ENCODE measurements at regions not wholly inside any gene's neighbourhood (a gene's known extent, or its start where the extent isn't known, plus 50 kb on each side); places are given as distances from the start of the nearest gene placed in this dataset.

DNA sequence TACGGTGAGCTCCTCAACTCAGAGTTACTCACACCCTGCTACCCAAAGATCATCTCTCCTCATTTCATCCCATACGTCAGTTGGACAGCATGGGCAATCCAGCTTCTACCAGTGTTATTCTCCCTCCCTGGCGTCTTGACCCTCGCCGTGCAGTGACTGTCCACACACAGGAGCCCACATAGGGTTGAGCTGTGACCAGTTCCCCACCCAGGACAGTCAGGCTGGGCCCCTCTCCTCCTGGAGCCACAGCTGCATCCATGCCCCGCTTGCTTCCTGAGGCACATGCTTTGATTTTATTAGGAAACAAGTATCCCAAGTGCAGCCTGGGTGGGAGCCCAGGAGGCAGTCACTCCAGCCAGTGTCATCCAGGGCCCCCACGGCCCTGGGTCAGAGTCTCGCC is 140.3 kb upstream of the SFSWAP start:
- H3K27ac Mint-ChIP-seq, result no peak overlapping the region
- H3K36me3 Mint-ChIP-seq (ENCODE audit: low read depth), result no peaks in the 10 kb centered on the region
- no peaks in the 10 kb centered on the region for H3K4me1 Mint-ChIP-seq (ENCODE audit: low read depth)
- no peak overlapping the region for H3K4me3 Mint-ChIP-seq
- no peak for DNase-seq
- TF ChIP-seq, protein P1, sequence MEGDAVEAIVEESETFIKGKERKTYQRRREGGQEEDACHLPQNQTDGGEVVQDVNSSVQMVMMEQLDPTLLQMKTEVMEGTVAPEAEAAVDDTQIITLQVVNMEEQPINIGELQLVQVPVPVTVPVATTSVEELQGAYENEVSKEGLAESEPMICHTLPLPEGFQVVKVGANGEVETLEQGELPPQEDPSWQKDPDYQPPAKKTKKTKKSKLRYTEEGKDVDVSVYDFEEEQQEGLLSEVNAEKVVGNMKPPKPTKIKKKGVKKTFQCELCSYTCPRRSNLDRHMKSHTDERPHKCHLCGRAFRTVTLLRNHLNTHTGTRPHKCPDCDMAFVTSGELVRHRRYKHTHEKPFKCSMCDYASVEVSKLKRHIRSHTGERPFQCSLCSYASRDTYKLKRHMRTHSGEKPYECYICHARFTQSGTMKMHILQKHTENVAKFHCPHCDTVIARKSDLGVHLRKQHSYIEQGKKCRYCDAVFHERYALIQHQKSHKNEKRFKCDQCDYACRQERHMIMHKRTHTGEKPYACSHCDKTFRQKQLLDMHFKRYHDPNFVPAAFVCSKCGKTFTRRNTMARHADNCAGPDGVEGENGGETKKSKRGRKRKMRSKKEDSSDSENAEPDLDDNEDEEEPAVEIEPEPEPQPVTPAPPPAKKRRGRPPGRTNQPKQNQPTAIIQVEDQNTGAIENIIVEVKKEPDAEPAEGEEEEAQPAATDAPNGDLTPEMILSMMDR (IDR thresholded peaks at IDR 0.05), result no peak
- H3K9me3 Mint-ChIP-seq, result no peaks in the 10 kb centered on the region; the same call in 1 of the 2 replicates
- H3K27me3 Mint-ChIP-seq (ENCODE audit: insufficient read depth), result peaks cover 5% of the 10 kb centered on the region

DNA sequence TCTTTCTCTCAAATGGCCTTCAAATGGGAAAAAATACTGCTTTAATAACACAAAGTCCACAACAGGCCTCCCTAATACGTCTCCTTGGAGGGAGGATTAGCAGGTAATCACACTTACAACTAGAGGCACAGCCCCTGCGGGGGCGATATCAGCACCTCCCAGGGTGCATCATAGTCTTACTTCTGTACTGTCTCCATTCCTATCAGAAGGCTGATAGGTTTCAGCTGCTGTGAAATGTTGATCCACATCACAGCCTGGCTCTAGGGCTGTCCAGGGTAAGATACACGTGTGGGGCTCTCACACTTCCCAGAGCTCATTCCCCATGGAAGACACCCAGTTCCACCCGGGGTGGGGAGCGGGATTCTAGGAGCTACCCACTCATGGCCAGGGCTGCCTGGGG is 139.1 kb upstream of the SFSWAP start:
- Mint-ChIP-seq H3K36me3 (ENCODE audit: low read depth) (peaks cover 7% of the 10 kb centered on the region; the same call in 1 of the 2 replicates), H3K27ac (no peak overlapping the region), H3K4me3 (no peak overlapping the region), H3K9me3 (peaks cover 12% of the 10 kb centered on the region), H3K4me1 (ENCODE audit: low read depth) (no peaks in the 10 kb centered on the region), H3K27me3 (ENCODE audit: insufficient read depth) (peaks cover 4% of the 10 kb centered on the region)
- DNase-seq, result no peak
- TF ChIP-seq, protein P1 (IDR thresholded peaks at IDR 0.05), result no peak

- Mint-ChIP-seq H3K4me3 (no peak overlapping the region), H3K36me3 (ENCODE audit: low read depth) (peaks cover 7% of the 10 kb centered on the region; the same call in 1 of the 2 replicates), H3K9me3 (peaks cover 12% of the 10 kb centered on the region), H3K27me3 (ENCODE audit: insufficient read depth) (peaks cover 4% of the 10 kb centered on the region), H3K4me1 (ENCODE audit: low read depth) (no peaks in the 10 kb centered on the region), H3K27ac (no peak overlapping the region)
- TF ChIP-seq, protein P1 (IDR thresholded peaks at IDR 0.05), result no peak
- no peak for DNase-seq
Measured at GRCh38 chr12:131572626-131573025, 138.3 kb upstream of the SFSWAP start.

- Mint-ChIP-seq H3K36me3 (ENCODE audit: low read depth) (peaks cover 7% of the 10 kb centered on the region; the same call in 1 of the 2 replicates), H3K9me3 (peaks cover 18% of the 10 kb centered on the region), H3K27ac (no peak overlapping the region), H3K4me1 (ENCODE audit: low read depth) (no peaks in the 10 kb centered on the region), H3K27me3 (ENCODE audit: insufficient read depth) (peaks cover 5% of the 10 kb centered on the region), H3K4me3 (no peak overlapping the region)
- TF ChIP-seq, protein P1 (IDR thresholded peaks at IDR 0.05), result no peak
- no peak for DNase-seq
Measured at GRCh38 chr12:131573631-131574394, 137.1 kb upstream of the SFSWAP start.

DNA sequence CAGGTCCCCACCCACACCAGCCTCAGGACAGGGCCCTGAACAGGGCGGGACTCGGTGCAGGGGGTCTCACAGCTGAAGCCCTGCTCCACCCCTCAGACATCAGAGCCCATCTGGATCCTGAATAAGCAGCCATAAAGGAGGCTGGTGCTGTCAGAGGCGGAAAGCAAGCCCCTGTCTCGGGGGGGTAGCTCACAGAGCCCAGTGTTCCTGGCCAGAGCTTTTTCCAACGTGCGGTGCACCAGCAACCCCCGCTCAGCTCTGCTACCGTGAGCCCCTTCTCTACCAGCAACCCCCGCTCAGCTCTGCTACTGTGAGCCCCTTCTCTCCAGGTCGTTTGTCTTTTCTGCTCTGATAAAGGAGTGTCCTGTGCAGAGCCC is 136.5 kb upstream of the SFSWAP start:
- TF ChIP-seq, protein P1 (IDR thresholded peaks at IDR 0.05), result no peak
- Mint-ChIP-seq H3K36me3 (ENCODE audit: low read depth) (peaks cover 7% of the 10 kb centered on the region; the same call in 1 of the 2 replicates), H3K27ac (no peak overlapping the region), H3K9me3 (peaks cover 18% of the 10 kb centered on the region), H3K4me3 (no peak overlapping the region), H3K27me3 (ENCODE audit: insufficient read depth) (peaks cover 6% of the 10 kb centered on the region), H3K4me1 (ENCODE audit: low read depth) (no peaks in the 10 kb centered on the region)
- no peak for DNase-seq
